ENCODE measurements at regions not wholly inside any gene's neighbourhood (a gene's known extent, or its start where the extent isn't known, plus 50 kb on each side); places are given as distances from the start of the nearest gene placed in this dataset.

GRCh38 chr12:115694564-115694963, 582.9 kb downstream of the MED13L start:
- TF ChIP-seq CTCF (IDR thresholded peaks at IDR 0.05; ENCODE audit: low read length, missing control alignments) = no peak

GRCh38 chr12:115693970-115694369, 583.5 kb downstream of the MED13L start:
- no peak for TF ChIP-seq CTCF (IDR thresholded peaks at IDR 0.05; ENCODE audit: low read length, missing control alignments)
- no peak for DNase-seq (ENCODE audit: low read depth)
- no peak overlapping the region for H3K4me3 ChIP-seq (replicated peaks; ENCODE audit: low read depth, low read length)

More at GRCh38 chr12:115694564-115694963, 582.9 kb downstream of the MED13L start:
- H3K4me3 ChIP-seq (replicated peaks; ENCODE audit: low read depth, low read length) = no peak overlapping the region
- no peak for DNase-seq (ENCODE audit: low read depth)

- DNase-seq (ENCODE audit: low read depth) = no peak
- no peak overlapping the region for H3K4me3 ChIP-seq (replicated peaks; ENCODE audit: low read depth, low read length)
- TF ChIP-seq CTCF (IDR thresholded peaks at IDR 0.05; ENCODE audit: low read length, missing control alignments) = no peak
These were observed 586.4 kb downstream of the MED13L start for GRCh38 chr12:115691123-115691522.

- no peak for TF ChIP-seq CTCF (IDR thresholded peaks at IDR 0.05; ENCODE audit: low read length, missing control alignments)
- no peak for DNase-seq (ENCODE audit: low read depth)
- H3K4me3 ChIP-seq (replicated peaks; ENCODE audit: low read depth, low read length) = no peak overlapping the region
These were observed 590.4 kb downstream of the MED13L start for GRCh38 chr12:115687094-115687493.

GRCh38 chr12:115683240-115683780, 594.2 kb downstream of the MED13L start:
- H3K4me3 ChIP-seq (replicated peaks; ENCODE audit: low read depth, low read length) = no peak overlapping the region
- TF ChIP-seq CTCF (IDR thresholded peaks at IDR 0.05; ENCODE audit: low read length, missing control alignments) = no peak
- DNase-seq (ENCODE audit: low read depth) = no peak

GRCh38 chr12:115680967-115681366, 596.5 kb downstream of the MED13L start:
- no peak for TF ChIP-seq CTCF (IDR thresholded peaks at IDR 0.05; ENCODE audit: low read length, missing control alignments)
- no peak overlapping the region for H3K4me3 ChIP-seq (replicated peaks; ENCODE audit: low read depth, low read length)
- DNase-seq (ENCODE audit: low read depth) = no peak

- DNase-seq (ENCODE audit: low read depth) = no peak
- no peak overlapping the region for H3K4me3 ChIP-seq (replicated peaks; ENCODE audit: low read depth, low read length)
- TF ChIP-seq CTCF (IDR thresholded peaks at IDR 0.05; ENCODE audit: low read length, missing control alignments) = no peak
These were observed 604.9 kb downstream of the MED13L start for GRCh38 chr12:115672506-115673080.
